Gastrocnemius medialis (tissue), 4 donors: ENCODE measurements at regions not wholly inside any gene's neighbourhood (a gene's known extent, or its start where the extent isn't known, plus 50 kb on each side); places are given as distances from the start of the nearest gene placed in this dataset.

ENCODE experiments used
- CTCF ChIP-seq, 5 experiments: fragments of 450-650 bp in 3 of 5; fragments of 200-600 bp in 2 of 5; sonication (generic) in 2 of 5; IDR thresholded peaks in 4 of 5; conservative IDR thresholded peaks in 1 of 5; 1 replicate in 4 of 5; 2 replicates in 1 of 5; pipeline ENCODE4 v1.5.1; 2016 to 2019; ENCODE audit warnings: antibody characterized with exemption in 5 of 5, mild to moderate bottlenecking in 3 of 5, moderate library complexity in 3 of 5
- POLR2A ChIP-seq, 2 donors: fragments of 450-650 bp; IDR thresholded peaks; one replicate each; pipeline ENCODE4 v1.6.1; 2017; ENCODE audit warnings: antibody characterized with exemption in 2 of 2, mild to moderate bottlenecking in 2 of 2, moderate library complexity in 2 of 2

- TF ChIP-seq CTCF (IDR thresholded peaks at IDR 0.05 in 4 of 5, conservative IDR thresholded peaks at IDR 0.05 in 1 of 5) (no peak), POLR2A (IDR thresholded peaks at IDR 0.05) (no peak)
Measured at GRCh38 chr3:102605153-102605552, 170.3 kb downstream of the ZPLD1 start.
